WERI-Rb-1 (cell line): ENCODE measurements at regions not wholly inside any gene's neighbourhood (a gene's known extent, or its start where the extent isn't known, plus 50 kb on each side); places are given as distances from the start of the nearest gene placed in this dataset.

Experiments
- DNase-seq: peaks from one replicate; pipeline ENCODE4 v3.0.0-alpha.2; 2020
- H3K27ac ChIP-seq: fragments of 250-450 bp; sonication (Bioruptor Pico); 2 replicates; pipeline ENCODE4 v1.5.1; 2020; ENCODE audit warnings: mild to moderate bottlenecking, moderate library complexity
- H3K27me3 ChIP-seq: fragments of 250-450 bp; sonication (Bioruptor Pico); 2 replicates; pipeline ENCODE4 v1.5.1; 2021; ENCODE audit warnings: mild to moderate bottlenecking, low read depth, moderate library complexity; ENCODE audit not compliant: insufficient read depth, severe bottlenecking
- H3K36me3 ChIP-seq: fragments of 250-450 bp; sonication (Bioruptor Pico); 2 replicates; pipeline ENCODE4 v1.5.1; 2020; ENCODE audit warnings: mild to moderate bottlenecking, moderate library complexity
- H3K4me3 ChIP-seq: 2 replicates; pipeline ENCODE4 v1.5.1; 2011; ENCODE audit warnings: low read depth, mild to moderate bottlenecking, control low read depth, low read length
- H3K9me3 ChIP-seq: fragments of 250-450 bp; sonication (Bioruptor Pico); 2 replicates; pipeline ENCODE4 v1.5.1; 2021; ENCODE audit warnings: mild to moderate bottlenecking, moderate library complexity; ENCODE audit not compliant: severe bottlenecking
- TF ChIP-seq, protein P1 (sequence below): IDR thresholded peaks from 2 replicates; pipeline ENCODE4 v1.5.1; 2011; ENCODE audit warnings: low read depth, mild to moderate bottlenecking, control low read depth, inconsistent platforms, low read length

- DNase-seq: no peak
- TF ChIP-seq, protein P1, sequence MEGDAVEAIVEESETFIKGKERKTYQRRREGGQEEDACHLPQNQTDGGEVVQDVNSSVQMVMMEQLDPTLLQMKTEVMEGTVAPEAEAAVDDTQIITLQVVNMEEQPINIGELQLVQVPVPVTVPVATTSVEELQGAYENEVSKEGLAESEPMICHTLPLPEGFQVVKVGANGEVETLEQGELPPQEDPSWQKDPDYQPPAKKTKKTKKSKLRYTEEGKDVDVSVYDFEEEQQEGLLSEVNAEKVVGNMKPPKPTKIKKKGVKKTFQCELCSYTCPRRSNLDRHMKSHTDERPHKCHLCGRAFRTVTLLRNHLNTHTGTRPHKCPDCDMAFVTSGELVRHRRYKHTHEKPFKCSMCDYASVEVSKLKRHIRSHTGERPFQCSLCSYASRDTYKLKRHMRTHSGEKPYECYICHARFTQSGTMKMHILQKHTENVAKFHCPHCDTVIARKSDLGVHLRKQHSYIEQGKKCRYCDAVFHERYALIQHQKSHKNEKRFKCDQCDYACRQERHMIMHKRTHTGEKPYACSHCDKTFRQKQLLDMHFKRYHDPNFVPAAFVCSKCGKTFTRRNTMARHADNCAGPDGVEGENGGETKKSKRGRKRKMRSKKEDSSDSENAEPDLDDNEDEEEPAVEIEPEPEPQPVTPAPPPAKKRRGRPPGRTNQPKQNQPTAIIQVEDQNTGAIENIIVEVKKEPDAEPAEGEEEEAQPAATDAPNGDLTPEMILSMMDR: no peak
- H3K27ac ChIP-seq: no peak overlapping the region
- H3K4me3 ChIP-seq: no peak overlapping the region
- no peaks in the 10 kb centered on the region for H3K36me3 ChIP-seq
- H3K27me3 ChIP-seq: no peaks in the 10 kb centered on the region
- H3K9me3 ChIP-seq: peaks cover 2% of the 10 kb centered on the region
These were observed 213.7 kb upstream of the NR4A3 start for GRCh38 chr9:99607842-99608448.

DNA sequence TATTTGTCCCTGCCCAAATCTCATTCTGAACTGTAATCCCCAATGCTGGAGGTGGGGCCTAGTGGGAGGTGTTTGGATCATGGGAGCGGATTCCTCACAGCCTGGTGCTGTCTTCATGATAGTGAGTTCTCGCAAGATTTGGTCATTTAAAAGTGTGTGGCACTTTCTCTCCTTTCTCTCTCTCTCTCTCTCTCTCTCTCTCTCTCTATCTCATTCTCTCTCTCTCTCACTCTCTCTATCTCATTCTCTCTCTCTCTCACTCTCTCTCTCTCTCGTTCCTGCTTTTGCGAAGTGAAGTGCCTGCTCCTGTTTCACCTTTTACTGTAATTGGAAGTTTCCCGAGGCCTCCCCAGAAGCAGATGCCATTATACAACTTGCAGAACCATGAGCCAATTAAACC is 207.3 kb upstream of the NR4A3 start:
- H3K4me3 ChIP-seq: no peak overlapping the region
- DNase-seq: no peak
- H3K9me3 ChIP-seq: peaks cover 2% of the 10 kb centered on the region
- no peaks in the 10 kb centered on the region for H3K36me3 ChIP-seq
- TF ChIP-seq, protein P1: no peak
- H3K27ac ChIP-seq: no peak overlapping the region
- no peaks in the 10 kb centered on the region for H3K27me3 ChIP-seq

DNA sequence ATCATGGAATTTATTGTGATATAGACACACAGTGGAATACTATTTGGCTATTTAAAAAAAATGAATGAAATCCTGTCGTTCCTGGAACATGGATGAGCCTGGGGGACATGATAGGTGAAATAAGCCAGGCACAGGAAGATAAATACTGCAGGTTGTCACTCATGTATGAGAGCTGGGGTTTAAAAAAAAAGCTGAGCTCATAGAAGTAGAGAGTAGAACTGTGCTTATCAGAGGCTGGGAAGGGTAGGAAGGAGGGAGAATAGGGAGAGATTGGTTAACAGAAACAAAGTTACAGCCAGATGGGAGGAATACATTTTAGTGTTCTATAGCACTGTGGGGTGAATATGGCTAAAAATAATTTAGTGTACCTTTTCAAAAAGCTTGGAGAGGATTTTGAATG is 200.6 kb upstream of the NR4A3 start:
- no peak for DNase-seq
- H3K9me3 ChIP-seq: no peaks in the 10 kb centered on the region
- H3K27me3 ChIP-seq: no peaks in the 10 kb centered on the region
- TF ChIP-seq, protein P1: no peak
- H3K4me3 ChIP-seq: no peak overlapping the region
- H3K36me3 ChIP-seq: no peaks in the 10 kb centered on the region
- H3K27ac ChIP-seq: no peak overlapping the region

- no peak overlapping the region for H3K27ac ChIP-seq
- no peak for DNase-seq
- H3K9me3 ChIP-seq: no peaks in the 10 kb centered on the region
- TF ChIP-seq, protein P1: no peak
- no peaks in the 10 kb centered on the region for H3K36me3 ChIP-seq
- no peaks in the 10 kb centered on the region for H3K27me3 ChIP-seq
- H3K4me3 ChIP-seq: no peak overlapping the region
These were observed 199.0 kb upstream of the NR4A3 start for GRCh38 chr9:99622679-99623078.

DNA sequence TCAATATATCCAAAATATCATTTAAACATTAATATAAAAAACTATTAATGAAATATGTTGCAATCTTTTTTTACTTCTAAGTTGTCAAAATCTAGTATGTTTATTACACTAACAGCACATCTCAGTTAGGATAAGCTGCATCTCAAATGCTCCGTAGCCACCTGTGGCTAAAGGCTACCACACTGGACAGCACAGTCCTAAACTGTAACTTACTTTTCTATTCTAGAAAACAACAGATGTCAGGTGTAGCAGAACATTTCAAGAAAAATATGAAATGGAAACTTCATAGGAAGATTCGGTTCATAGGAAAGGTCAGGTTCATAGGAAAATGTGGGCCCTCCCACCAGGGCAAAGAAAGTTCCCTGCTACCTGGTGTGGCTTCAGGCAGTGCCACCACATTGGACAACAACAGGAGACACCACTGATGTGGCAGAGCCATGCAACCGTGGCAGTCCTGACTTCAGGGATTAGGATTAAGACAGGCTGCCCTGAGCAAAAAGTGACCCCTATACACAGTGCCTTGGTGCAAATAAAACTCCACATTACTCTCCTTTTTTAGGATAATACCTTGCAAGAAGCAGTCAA is 197.8 kb upstream of the NR4A3 start:
- Histone ChIP-seq H3K36me3 (no peaks in the 10 kb centered on the region), H3K27ac (no peak overlapping the region), H3K4me3 (no peak overlapping the region), H3K9me3 (no peaks in the 10 kb centered on the region), H3K27me3 (no peaks in the 10 kb centered on the region)
- no peak for DNase-seq
- TF ChIP-seq, protein P1: no peak
